Stomach smooth muscle (tissue), 2 donors: ENCODE measurements at regions not wholly inside any gene's neighbourhood (a gene's known extent, or its start where the extent isn't known, plus 50 kb on each side); places are given as distances from the start of the nearest gene placed in this dataset.

Experiments used
- H3K27ac ChIP-seq: one replicate; pipeline ENCODE4 v1.7.0; 2013; ENCODE audit warnings: mild to moderate bottlenecking, low read length, inconsistent platforms
- H3K27me3 ChIP-seq, 2 donors: one replicate each; pipeline ENCODE4 v1.7.0; 2013; ENCODE audit warnings: low read length in 2 of 2; ENCODE audit not compliant: insufficient read depth in 2 of 2, control insufficient read depth in 1 of 2
- H3K36me3 ChIP-seq, 2 donors: one replicate each; pipeline ENCODE4 v1.7.0; 2013; ENCODE audit warnings: low read length in 2 of 2; ENCODE audit not compliant: control insufficient read depth in 2 of 2, insufficient read depth in 2 of 2
- H3K4me1 ChIP-seq: one replicate; pipeline ENCODE4 v1.7.0; 2013; ENCODE audit warnings: low read length; ENCODE audit not compliant: control insufficient read depth, insufficient read depth
- H3K4me3 ChIP-seq, 2 donors: one replicate each; pipeline ENCODE4 v1.7.0; 2013; ENCODE audit warnings: low read length in 2 of 2
- H3K9ac ChIP-seq, 2 donors: one replicate each; pipeline ENCODE4 v1.7.0; 2013; ENCODE audit warnings: low read length in 2 of 2, mild to moderate bottlenecking in 1 of 2
- H3K9me3 ChIP-seq, 2 donors: one replicate each; pipeline ENCODE4 v1.7.0; 2013; ENCODE audit warnings: low read length in 2 of 2; ENCODE audit not compliant: control insufficient read depth in 2 of 2
- donor health status: healthy.
- donor health status: Pancreatic carcinoma.

DNA sequence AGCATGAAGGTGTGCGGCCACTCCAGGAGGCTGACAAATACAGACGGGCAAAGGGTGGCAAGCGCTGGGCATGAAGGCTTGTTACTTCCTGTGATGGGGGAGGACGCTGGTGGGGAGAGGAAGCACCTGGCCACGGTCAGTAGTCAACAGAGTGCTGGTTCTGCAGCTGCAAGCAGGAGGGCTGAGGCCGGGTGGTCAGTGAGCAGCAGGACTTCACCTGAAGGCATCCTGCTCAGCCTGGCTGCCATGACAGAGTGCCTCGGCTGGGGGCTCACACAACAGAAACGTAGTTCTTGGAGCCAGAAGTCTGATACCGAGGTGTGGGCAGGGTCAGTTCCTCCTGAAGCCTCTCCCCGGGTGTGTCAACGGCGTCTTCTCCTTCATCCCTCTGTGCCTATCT lies 118.6 kb upstream of the IRX4 start:
- H3K27me3 ChIP-seq = peaks cover 7% of the 10 kb centered on the region in 2 donors
- H3K9ac ChIP-seq = no peak overlapping the region
- H3K4me1 ChIP-seq = no peaks in the 10 kb centered on the region
- H3K4me3 ChIP-seq = no peak overlapping the region
- H3K27ac ChIP-seq = no peak overlapping the region
- no peaks in the 10 kb centered on the region for H3K36me3 ChIP-seq
- H3K9me3 ChIP-seq = no peaks in the 10 kb centered on the region

DNA sequence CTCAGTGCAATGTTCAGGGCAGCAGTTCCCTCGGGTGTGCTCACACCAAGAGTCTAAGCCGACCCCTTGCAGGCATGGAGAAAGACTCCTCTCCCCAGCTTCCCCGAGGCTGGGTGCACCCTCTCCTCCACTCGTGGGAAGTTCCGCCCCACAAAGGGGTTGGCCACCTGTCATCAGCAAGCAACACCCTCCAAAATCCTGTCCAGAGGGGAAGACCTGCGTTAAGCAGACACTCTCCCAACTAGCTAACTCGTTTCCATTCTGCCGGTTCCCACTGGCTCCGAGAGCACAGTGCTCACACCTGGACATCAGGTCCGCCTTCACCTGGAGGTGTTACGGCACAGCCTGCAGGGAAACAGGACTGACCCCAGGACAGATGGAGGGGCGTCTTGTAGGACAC lies 117.9 kb upstream of the IRX4 start:
- H3K4me3 ChIP-seq = no peak overlapping the region
- no peak overlapping the region for H3K9ac ChIP-seq
- H3K27me3 ChIP-seq = peaks cover 7% of the 10 kb centered on the region in 2 donors
- no peaks in the 10 kb centered on the region for H3K4me1 ChIP-seq
- no peaks in the 10 kb centered on the region for H3K36me3 ChIP-seq
- H3K9me3 ChIP-seq = no peaks in the 10 kb centered on the region
- no peak overlapping the region for H3K27ac ChIP-seq

DNA sequence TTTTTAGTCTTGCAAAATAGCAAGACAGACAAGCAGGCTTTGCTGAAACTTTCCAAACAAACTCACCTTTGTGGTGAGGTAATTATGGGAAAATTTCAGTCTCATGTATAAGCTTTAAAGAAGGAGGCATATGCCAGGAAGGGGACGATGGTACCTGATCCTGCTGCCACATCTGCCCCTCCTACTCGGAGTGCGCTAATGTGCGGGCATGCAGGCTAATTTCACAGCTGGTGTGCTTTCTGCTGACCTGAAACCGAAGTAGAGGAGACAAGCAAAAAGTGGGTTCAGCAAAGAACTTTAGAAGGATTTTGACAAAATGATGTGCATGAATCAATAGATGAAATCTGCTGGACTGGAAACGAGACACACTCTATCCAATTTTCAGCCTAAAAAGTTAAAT lies 117.1 kb upstream of the IRX4 start:
- Histone ChIP-seq H3K4me1 (no peaks in the 10 kb centered on the region), H3K36me3 (no peaks in the 10 kb centered on the region), H3K27me3 (peaks cover 7 to 9% of the 10 kb centered on the region in 2 donors), H3K27ac (no peak overlapping the region), H3K4me3 (no peak overlapping the region), H3K9ac (no peak overlapping the region), H3K9me3 (peaks cover 0 to 2% of the 10 kb centered on the region in 2 donors)

DNA sequence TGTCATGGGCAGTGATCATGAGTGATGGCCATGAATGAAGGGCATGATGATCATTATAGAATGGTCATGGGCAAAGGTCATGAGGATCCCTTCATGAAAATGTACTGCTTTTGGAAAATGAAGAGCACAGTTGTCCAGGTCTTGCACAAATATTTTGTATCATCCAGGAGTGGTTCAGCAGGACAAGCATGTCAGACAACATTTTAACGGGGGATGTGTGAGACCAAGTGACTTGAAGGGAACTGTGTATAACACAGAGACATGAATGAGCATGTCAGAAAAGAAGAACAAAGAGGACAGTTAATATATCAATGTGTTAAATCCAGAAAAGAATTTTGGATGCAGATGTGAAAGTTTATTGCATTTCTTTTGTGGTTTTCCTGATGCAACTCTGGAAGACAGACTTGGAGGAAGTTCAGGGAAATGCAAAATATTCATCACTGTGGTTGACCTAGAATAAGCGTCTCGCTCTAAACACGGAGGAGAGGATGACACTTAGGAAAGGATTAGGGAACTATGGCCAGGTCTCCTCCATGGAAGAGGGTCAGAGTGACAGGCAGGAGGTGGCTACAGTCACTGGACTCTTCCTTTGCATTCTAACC lies 116.1 kb upstream of the IRX4 start:
- no peak overlapping the region for H3K9ac ChIP-seq
- no peak overlapping the region for H3K4me3 ChIP-seq
- H3K4me1 ChIP-seq = no peaks in the 10 kb centered on the region
- peaks cover 5% of the 10 kb centered on the region in 2 donors for H3K27me3 ChIP-seq
- no peak overlapping the region for H3K27ac ChIP-seq
- no peaks in the 10 kb centered on the region for H3K36me3 ChIP-seq
- peaks cover 0 to 2% of the 10 kb centered on the region in 2 donors for H3K9me3 ChIP-seq

DNA sequence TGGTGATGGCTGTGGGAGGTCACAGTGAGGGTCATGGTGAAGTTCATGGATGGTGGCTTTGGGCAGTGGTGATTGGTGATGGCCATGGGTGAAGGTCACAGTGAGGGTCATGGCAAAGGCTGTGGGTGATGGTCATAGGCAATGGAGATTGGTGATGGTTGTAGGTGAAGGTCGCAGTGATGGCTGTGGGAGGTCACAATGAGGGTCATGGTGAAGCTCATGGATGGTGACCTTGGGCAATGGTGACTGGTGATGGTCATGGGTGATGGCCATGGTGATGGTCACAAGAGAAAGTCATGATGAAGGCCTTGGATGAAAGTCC lies 115.6 kb upstream of the IRX4 start:
- Histone ChIP-seq H3K9me3 (peaks cover 0 to 2% of the 10 kb centered on the region in 2 donors), H3K4me1 (no peaks in the 10 kb centered on the region), H3K9ac (no peak overlapping the region), H3K27me3 (peaks cover 3 to 5% of the 10 kb centered on the region in 2 donors), H3K27ac (no peak overlapping the region), H3K4me3 (no peak overlapping the region), H3K36me3 (no peaks in the 10 kb centered on the region)

DNA sequence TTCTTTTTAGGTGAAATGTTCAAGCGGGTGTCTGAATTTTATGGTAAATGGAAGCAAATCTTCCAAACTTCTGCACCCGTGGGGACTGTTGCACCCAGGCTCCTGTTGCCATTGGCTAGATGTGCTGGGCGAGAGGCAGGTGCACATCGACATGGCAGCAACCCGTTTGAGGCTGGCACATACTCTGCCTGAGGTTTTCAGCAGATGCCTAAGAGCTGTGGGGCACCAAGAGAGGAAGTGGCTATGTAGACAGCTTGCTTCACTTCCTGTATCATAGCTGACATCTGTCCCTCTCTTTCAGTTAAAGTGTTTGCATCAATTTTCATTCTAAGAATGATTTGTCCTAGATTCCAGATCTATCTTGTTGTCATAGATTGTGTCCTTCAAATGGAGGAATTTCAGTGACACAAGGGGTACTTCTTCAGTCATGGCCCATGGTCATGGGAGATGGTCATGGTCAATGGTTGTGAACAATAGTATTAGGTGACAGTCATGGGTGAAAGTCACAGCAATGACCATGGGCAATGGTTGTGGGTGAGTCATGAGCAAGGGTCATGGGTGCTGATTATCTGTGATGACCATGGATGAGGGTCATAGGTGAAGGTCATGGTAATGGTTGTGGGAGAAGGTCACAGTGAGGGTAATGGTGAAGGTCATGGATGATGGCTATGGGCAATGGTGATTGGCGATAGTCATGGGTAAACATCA lies 115.1 kb upstream of the IRX4 start:
- no peaks in the 10 kb centered on the region for H3K36me3 ChIP-seq
- no peak overlapping the region for H3K9ac ChIP-seq
- peaks cover 3 to 5% of the 10 kb centered on the region in 2 donors for H3K27me3 ChIP-seq
- H3K4me3 ChIP-seq = no peak overlapping the region
- H3K27ac ChIP-seq = no peak overlapping the region
- H3K4me1 ChIP-seq = no peaks in the 10 kb centered on the region
- peaks cover 1 to 2% of the 10 kb centered on the region in 2 donors for H3K9me3 ChIP-seq

DNA sequence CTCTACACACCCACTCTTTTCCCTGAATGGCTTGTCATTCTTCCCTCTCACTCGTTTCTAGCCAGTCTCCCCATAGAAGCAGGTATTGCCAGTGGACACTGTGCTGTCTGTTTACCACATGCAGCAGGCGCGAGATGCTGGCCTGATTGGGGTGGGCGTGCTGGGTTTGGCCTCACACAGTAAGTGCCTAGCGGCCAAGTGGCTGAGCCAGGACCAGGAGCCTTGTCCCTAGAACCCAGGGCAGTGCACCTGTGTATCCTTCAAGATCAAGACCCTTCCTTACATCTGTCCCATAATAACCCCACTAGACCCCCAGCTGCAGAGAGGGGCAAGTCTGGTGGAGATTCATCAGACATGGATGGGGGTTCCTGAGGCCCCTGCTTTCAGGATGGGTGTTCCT lies 112.8 kb upstream of the IRX4 start:
- H3K27me3 ChIP-seq = peaks cover 2 to 3% of the 10 kb centered on the region in 2 donors
- no peak overlapping the region for H3K4me3 ChIP-seq
- peaks cover 2 to 6% of the 10 kb centered on the region in 2 donors for H3K9me3 ChIP-seq
- no peak overlapping the region for H3K9ac ChIP-seq
- H3K27ac ChIP-seq = no peak overlapping the region
- no peaks in the 10 kb centered on the region for H3K36me3 ChIP-seq
- H3K4me1 ChIP-seq = no peaks in the 10 kb centered on the region

DNA sequence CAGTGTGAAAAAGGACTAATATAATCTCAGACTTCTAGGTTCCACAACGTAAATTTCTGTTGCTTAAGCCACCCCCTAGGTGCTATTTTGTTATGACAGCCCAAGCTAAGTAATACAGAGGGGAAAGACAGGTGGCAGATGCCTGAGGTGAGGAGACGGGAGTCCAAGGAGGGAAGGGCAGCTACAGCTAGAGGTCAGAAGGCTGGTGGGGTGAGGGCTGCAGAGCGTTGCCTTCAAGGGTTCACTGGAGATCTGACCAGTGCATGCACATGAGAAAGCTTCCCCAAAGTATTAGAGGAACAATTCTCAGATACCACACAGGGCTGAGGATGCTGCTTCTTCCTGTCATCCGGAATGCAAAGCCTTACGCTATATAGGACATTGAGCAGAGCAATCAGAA lies 104.7 kb upstream of the IRX4 start:
- Histone ChIP-seq H3K27me3 (no peaks in the 10 kb centered on the region), H3K9ac (no peak overlapping the region), H3K36me3 (no peaks in the 10 kb centered on the region), H3K4me1 (no peaks in the 10 kb centered on the region), H3K27ac (no peak overlapping the region), H3K9me3 (peaks cover 0 to 2% of the 10 kb centered on the region in 2 donors), H3K4me3 (no peak overlapping the region)

DNA sequence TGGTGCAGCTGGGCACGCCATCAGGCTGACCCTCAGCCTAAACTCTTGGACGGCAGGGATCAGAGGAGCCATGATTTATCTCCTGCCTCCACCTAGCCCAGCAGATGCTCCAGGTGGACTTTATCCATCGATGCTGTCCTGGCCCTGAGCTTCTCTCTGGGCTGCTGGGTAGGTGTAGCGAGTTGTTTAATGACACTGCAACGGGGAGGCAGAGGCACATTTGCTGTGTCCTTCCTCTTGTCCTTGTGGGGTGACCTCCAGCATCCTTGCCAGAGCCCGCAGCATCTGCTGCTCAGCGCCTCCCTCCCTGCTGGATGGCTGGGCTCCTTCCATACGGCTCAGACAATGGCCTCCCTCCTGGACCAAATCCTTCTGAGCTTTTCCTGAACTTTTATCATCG lies 103.1 kb upstream of the IRX4 start:
- no peak overlapping the region for H3K4me3 ChIP-seq
- H3K9me3 ChIP-seq = no peaks in the 10 kb centered on the region
- no peak overlapping the region for H3K27ac ChIP-seq
- no peaks in the 10 kb centered on the region for H3K4me1 ChIP-seq
- no peaks in the 10 kb centered on the region for H3K27me3 ChIP-seq
- H3K9ac ChIP-seq = no peak overlapping the region
- no peaks in the 10 kb centered on the region for H3K36me3 ChIP-seq

DNA sequence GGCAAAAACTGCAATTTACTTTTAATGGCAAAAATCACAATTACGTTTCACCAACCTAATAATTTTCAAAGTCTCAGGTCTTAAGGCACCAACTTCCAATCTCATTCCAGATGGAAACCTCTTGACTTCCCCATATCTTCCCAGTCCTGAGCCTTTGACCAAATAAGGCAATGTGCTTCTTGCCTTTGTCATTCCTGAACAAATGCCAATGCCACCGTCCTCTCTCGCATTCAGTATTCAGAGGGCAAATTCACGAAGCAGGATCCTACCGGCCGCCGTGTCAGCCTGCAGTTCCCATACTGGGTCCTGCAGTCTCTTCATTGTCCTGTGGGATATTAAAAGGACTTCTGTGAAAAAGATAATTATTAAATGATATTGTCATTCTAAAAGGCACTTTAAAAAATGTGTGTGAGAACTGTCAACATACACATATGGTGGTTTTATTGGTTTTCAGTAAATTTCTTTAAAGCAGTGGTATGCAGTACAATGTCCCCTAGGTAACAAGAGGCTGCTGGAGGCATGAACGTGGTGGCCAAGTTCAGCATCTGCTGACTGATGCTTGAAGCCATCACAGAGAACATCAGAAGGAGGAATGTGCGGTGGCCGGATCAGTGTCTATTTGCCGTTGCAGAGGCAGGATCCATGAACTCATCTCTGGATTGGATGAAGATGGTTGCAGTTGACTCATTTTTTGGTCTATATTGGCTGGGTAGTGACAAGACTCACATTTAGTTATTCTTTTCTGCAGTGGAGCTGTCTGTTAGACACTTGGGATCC lies 101.4 kb upstream of the IRX4 start:
- no peaks in the 10 kb centered on the region for H3K9me3 ChIP-seq
- H3K36me3 ChIP-seq = no peaks in the 10 kb centered on the region
- no peak overlapping the region for H3K9ac ChIP-seq
- H3K4me3 ChIP-seq = no peak overlapping the region
- H3K27me3 ChIP-seq = no peaks in the 10 kb centered on the region
- no peaks in the 10 kb centered on the region for H3K4me1 ChIP-seq
- H3K27ac ChIP-seq = no peak overlapping the region

DNA sequence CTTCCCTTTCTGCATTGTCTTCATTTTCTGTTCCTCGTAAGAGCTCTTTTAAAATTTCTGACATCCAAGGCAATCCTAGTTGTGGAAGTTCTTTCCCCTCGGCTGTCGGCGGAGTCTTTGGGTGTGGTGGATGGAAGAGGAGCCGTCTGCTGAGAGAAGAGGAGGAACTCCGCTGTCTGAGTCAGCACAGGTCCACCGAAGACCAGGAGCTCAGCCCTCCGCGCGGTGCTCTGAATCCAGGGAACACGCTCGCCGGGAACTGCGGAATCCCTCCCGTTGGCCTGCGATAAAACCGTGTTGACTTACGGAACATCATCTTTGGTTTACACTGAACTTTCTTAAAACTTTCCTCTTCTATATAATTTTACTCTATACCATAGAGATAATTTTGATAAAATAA lies 100.7 kb upstream of the IRX4 start:
- Histone ChIP-seq H3K9ac (no peak overlapping the region), H3K36me3 (no peaks in the 10 kb centered on the region), H3K27ac (no peak overlapping the region), H3K4me1 (no peaks in the 10 kb centered on the region), H3K4me3 (no peak overlapping the region), H3K27me3 (no peaks in the 10 kb centered on the region), H3K9me3 (no peaks in the 10 kb centered on the region)
